H1 (cell line): ENCODE measurements at regions not wholly inside any gene's neighbourhood (a gene's known extent, or its start where the extent isn't known, plus 50 kb on each side); places are given as distances from the start of the nearest gene placed in this dataset.

Source experiments
- SP1 ChIP-seq: IDR thresholded peaks from 2 replicates; pipeline ENCODE4 v1.6.1; 2011; ENCODE audit warnings: low read depth, low read length
- TF ChIP-seq, protein P1 (sequence below), 3 experiments: IDR thresholded peaks; 1 replicate in 2 of 3; 2 replicates in 1 of 3; pipeline versions ENCODE4 v1.5.1 to v1.6.1; 2011; ENCODE audit warnings: low read length in 3 of 3, mild to moderate bottlenecking in 3 of 3, inconsistent platforms in 2 of 3, low read depth in 1 of 3, moderate library complexity in 1 of 3; ENCODE audit not compliant: insufficient read depth in 1 of 3; ENCODE audit errors: control extremely low read depth in 1 of 3
- TF ChIP-seq, protein P2 (sequence below): IDR thresholded peaks from 2 replicates; pipeline ENCODE4 v1.6.1; 2012; ENCODE audit warnings: low read length, inconsistent platforms

DNA sequence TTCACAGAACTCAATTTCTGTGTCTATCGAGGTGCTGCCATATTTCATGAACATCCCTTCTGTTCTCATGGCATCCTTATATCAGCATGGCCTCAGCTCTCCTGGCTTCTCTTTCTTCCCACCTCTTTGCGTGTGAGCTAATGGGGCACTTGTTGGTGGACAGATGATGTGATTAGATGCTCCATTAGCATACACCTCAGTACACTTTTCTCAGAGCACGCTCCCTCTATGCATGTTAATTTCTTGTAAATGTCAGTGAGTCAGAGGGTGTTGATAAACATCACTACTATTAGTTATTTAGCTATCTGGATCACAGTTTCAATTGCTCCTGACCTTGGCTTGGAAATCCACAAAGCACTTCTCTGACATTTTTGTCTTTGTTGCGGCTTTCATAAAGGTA, 159.4 kb downstream of the CD8B2 start:
- TF ChIP-seq, protein P1, sequence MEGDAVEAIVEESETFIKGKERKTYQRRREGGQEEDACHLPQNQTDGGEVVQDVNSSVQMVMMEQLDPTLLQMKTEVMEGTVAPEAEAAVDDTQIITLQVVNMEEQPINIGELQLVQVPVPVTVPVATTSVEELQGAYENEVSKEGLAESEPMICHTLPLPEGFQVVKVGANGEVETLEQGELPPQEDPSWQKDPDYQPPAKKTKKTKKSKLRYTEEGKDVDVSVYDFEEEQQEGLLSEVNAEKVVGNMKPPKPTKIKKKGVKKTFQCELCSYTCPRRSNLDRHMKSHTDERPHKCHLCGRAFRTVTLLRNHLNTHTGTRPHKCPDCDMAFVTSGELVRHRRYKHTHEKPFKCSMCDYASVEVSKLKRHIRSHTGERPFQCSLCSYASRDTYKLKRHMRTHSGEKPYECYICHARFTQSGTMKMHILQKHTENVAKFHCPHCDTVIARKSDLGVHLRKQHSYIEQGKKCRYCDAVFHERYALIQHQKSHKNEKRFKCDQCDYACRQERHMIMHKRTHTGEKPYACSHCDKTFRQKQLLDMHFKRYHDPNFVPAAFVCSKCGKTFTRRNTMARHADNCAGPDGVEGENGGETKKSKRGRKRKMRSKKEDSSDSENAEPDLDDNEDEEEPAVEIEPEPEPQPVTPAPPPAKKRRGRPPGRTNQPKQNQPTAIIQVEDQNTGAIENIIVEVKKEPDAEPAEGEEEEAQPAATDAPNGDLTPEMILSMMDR (IDR thresholded peaks at IDR 0.05; ENCODE audit: control extremely low read depth in 1 of 3, insufficient read depth in 1 of 3, low read depth in 1 of 3, low read length in 3 of 3): no peak
- TF ChIP-seq SP1: no peak
- TF ChIP-seq, protein P2, sequence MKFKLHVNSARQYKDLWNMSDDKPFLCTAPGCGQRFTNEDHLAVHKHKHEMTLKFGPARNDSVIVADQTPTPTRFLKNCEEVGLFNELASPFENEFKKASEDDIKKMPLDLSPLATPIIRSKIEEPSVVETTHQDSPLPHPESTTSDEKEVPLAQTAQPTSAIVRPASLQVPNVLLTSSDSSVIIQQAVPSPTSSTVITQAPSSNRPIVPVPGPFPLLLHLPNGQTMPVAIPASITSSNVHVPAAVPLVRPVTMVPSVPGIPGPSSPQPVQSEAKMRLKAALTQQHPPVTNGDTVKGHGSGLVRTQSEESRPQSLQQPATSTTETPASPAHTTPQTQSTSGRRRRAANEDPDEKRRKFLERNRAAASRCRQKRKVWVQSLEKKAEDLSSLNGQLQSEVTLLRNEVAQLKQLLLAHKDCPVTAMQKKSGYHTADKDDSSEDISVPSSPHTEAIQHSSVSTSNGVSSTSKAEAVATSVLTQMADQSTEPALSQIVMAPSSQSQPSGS: no peak
